ENCODE measurements at regions not wholly inside any gene's neighbourhood (a gene's known extent, or its start where the extent isn't known, plus 50 kb on each side); places are given as distances from the start of the nearest gene placed in this dataset.

- no peaks in the 10 kb centered on the region for H3K36me3 ChIP-seq (ENCODE audit: low read depth, missing control alignments)
- TF ChIP-seq POLR2A (IDR thresholded peaks at IDR 0.05) (no peak), CTCF (IDR thresholded peaks at IDR 0.05) (no peak)
- no peaks in the 10 kb centered on the region for H3K27me3 ChIP-seq
- no peaks in the 10 kb centered on the region for H3K9me3 ChIP-seq
- H3K4me1 ChIP-seq, result no peaks in the 10 kb centered on the region
- intact Hi-C loops (cut with DNase I; ENCODE audit: low total_unique reads), result no loop called here
- H3K27ac ChIP-seq, result no peak overlapping the region
- no peak overlapping the region for H3K4me3 ChIP-seq
- DNase-seq, result no peak
- WGBS, 2 donors, result 82 to 84% methylated on average over 11 of the region's 11 CpGs
Observed at GRCh38 chr12:107287436-107288413, 194.4 kb upstream of the CRY1 start.

DNA sequence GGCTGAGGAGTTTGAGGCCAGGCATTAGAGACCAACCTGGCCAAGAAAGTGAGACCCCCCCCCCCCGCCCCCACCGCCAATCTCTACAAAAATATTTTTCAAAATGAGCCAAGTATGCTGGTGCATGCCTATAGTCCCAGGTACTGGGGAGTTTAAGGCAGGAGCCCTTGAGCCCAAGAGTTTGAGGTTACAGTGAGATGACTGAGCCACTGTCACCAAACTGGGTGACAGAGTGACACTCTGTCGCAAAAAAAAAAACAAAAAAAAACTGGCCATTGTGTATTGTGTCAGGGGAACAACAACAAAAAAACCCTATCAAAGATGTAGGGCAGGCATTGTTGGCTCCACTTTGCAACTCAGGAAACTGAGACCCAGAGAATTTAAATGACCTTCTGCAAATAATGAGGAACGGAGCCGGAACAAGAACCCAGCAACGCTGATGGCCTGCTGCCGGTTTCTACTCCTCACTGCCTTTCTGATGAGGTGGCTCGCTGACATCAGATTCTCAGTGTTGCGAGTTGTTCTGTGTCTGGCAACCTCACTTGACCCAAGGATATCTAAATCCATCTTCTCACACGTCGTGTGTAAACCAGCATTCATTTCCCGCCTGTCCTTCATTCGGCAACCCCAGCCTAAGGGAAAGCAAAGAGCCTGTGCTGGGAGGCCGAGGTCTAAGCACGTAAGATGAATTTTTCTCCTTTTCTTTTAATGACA is 195.2 kb upstream of the CRY1 start:
- H3K36me3 ChIP-seq (ENCODE audit: low read depth, missing control alignments), result no peaks in the 10 kb centered on the region
- intact Hi-C loops (cut with DNase I; ENCODE audit: low total_unique reads), result no loop called here
- H3K9me3 ChIP-seq, result no peaks in the 10 kb centered on the region
- H3K4me3 ChIP-seq, result no peak overlapping the region
- no peaks in the 10 kb centered on the region for H3K4me1 ChIP-seq
- H3K27ac ChIP-seq, result no peak overlapping the region
- WGBS, 2 donors, result 78 to 79% methylated on average over 14 to 15 of the region's 15 CpGs
- DNase-seq, result no peak
- no peak for TF ChIP-seq POLR2A (IDR thresholded peaks at IDR 0.05)
- H3K27me3 ChIP-seq, result no peaks in the 10 kb centered on the region

- no peak overlapping the region for H3K4me3 ChIP-seq
- DNase-seq, result no peak
- no peaks in the 10 kb centered on the region for H3K36me3 ChIP-seq (ENCODE audit: low read depth, missing control alignments)
- TF ChIP-seq CTCF (IDR thresholded peaks at IDR 0.05) (no peak), POLR2A (IDR thresholded peaks at IDR 0.05) (no peak)
- H3K9me3 ChIP-seq, result no peaks in the 10 kb centered on the region
- no peak overlapping the region for H3K27ac ChIP-seq
- H3K27me3 ChIP-seq, result no peaks in the 10 kb centered on the region
- intact Hi-C loops (cut with DNase I; ENCODE audit: low total_unique reads), result no loop called here
- no peaks in the 10 kb centered on the region for H3K4me1 ChIP-seq
- WGBS, 2 donors, result 90 to 93% methylated on average over 7 of the region's 7 CpGs
Observed at GRCh38 chr12:107291018-107291417, 197.7 kb upstream of the CRY1 start.

DNA sequence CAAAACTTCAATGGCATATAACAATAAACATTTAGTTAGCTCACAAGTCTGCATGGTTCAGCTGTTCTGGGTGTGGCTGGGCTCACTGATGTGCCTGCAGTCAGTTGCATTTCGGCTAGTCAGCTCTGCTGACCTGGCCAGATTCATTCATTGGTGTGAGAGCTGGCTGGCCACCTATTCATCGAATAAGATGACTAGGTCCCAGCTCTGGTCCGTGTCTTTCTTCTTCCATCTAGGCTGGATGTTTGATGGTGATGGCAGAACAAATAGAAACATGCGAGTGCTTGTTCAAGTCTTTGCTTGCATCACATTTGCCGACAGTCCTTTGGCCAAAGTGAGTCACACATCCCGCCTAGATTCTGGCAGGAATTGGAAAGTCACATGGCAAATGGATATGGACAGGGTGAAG is 203.3 kb upstream of the CRY1 start:
- Histone ChIP-seq H3K4me1 (no peaks in the 10 kb centered on the region), H3K27me3 (no peaks in the 10 kb centered on the region), H3K4me3 (no peak overlapping the region), H3K36me3 (ENCODE audit: low read depth, missing control alignments) (no peaks in the 10 kb centered on the region), H3K27ac (no peak overlapping the region), H3K9me3 (no peaks in the 10 kb centered on the region)
- intact Hi-C loops (cut with DNase I; ENCODE audit: low total_unique reads), result no loop called here
- WGBS, 2 donors, result 88 to 95% methylated on average over 6 of the region's 6 CpGs
- TF ChIP-seq POLR2A (IDR thresholded peaks at IDR 0.05), result no peak
- TF ChIP-seq CTCF (IDR thresholded peaks at IDR 0.05), result no peak
- no peak for DNase-seq

DNA sequence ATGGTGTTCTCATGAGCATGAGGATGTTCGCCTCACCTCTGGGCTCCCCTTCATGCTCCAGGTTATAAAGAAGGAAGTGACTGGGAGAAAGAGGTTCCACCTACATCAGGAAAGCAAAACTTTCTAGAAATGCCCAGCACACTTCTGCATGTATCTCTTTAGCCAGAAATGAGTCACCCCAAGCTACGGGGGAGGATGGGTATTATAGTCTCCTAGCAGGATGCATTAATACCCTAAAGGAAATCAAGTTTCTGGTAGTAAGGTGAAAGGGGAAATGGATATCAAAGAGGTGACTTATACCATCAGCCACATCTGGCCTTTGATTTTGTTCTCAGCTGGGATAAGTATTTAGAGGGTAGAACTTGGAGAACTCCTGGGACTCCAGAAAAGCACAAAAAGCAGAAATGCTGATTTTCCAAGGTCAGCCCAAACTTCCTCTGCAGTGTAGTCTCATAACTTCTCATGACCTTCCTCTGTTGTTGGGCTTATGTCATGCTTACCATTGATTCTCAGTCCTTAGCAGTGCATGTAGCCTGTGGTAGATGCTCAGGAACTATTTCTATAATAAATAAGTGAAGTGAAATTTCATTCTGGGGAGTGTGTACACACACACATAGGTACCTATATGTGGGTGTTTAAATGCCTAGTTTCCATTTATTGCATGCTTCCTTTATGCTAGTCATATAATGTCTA is 209.4 kb upstream of the CRY1 start:
- H3K36me3 ChIP-seq (ENCODE audit: low read depth, missing control alignments), result no peaks in the 10 kb centered on the region
- 79 to 85% methylated on average over 2 of the region's 2 CpGs for WGBS, 2 donors
- intact Hi-C loops (cut with DNase I; ENCODE audit: low total_unique reads), result no loop called here
- H3K4me1 ChIP-seq, result no peaks in the 10 kb centered on the region
- no peak overlapping the region for H3K4me3 ChIP-seq
- no peak for DNase-seq
- no peaks in the 10 kb centered on the region for H3K9me3 ChIP-seq
- no peak for TF ChIP-seq POLR2A (IDR thresholded peaks at IDR 0.05)
- TF ChIP-seq CTCF (IDR thresholded peaks at IDR 0.05), result no peak
- no peak overlapping the region for H3K27ac ChIP-seq
- no peaks in the 10 kb centered on the region for H3K27me3 ChIP-seq

Data from testis (tissue), 2 donors.